GM12864 (cell line): ENCODE measurements at regions not wholly inside any gene's neighbourhood (a gene's known extent, or its start where the extent isn't known, plus 50 kb on each side); places are given as distances from the start of the nearest gene placed in this dataset.

ENCODE experiments used
- DNase-seq: peaks from one replicate; pipeline ENCODE4 v3.0.0-alpha.2; 2011; ENCODE audit warnings: low read depth
- H3K4me3 ChIP-seq: 2 replicates; pipeline ENCODE4 v1.5.1; 2011; ENCODE audit warnings: mild to moderate bottlenecking, low read depth, low read length, control low read depth
- TF ChIP-seq, protein P1 (sequence below): IDR thresholded peaks from 2 replicates; pipeline ENCODE4 v1.5.1; 2011; ENCODE audit warnings: low read depth, mild to moderate bottlenecking, moderate library complexity, low read length, control low read depth, inconsistent platforms; ENCODE audit errors: missing control alignments

DNA sequence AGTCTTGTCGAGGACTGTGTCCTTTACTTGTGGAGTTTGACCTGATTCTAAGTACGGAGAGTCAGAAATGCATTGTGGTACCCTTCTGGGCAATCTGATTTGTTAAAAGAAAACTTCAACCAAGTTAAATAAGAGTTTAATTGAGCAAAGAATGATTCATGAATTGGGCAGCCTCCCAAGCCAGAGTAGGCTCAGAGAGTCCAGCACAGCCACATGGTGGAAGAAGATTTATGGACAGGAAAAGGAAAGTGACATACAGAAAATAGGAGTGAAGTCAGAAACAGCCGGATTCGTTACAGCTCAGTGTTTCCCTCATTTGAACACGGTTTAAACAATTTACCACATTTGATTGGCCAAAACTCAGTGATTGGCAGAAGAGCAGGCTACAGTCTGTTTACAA, 329.2 kb downstream of the DHX35 start:
- H3K4me3 ChIP-seq = no peak overlapping the region
- TF ChIP-seq, protein P1, sequence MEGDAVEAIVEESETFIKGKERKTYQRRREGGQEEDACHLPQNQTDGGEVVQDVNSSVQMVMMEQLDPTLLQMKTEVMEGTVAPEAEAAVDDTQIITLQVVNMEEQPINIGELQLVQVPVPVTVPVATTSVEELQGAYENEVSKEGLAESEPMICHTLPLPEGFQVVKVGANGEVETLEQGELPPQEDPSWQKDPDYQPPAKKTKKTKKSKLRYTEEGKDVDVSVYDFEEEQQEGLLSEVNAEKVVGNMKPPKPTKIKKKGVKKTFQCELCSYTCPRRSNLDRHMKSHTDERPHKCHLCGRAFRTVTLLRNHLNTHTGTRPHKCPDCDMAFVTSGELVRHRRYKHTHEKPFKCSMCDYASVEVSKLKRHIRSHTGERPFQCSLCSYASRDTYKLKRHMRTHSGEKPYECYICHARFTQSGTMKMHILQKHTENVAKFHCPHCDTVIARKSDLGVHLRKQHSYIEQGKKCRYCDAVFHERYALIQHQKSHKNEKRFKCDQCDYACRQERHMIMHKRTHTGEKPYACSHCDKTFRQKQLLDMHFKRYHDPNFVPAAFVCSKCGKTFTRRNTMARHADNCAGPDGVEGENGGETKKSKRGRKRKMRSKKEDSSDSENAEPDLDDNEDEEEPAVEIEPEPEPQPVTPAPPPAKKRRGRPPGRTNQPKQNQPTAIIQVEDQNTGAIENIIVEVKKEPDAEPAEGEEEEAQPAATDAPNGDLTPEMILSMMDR = no peak
- DNase-seq = no peak

DNA sequence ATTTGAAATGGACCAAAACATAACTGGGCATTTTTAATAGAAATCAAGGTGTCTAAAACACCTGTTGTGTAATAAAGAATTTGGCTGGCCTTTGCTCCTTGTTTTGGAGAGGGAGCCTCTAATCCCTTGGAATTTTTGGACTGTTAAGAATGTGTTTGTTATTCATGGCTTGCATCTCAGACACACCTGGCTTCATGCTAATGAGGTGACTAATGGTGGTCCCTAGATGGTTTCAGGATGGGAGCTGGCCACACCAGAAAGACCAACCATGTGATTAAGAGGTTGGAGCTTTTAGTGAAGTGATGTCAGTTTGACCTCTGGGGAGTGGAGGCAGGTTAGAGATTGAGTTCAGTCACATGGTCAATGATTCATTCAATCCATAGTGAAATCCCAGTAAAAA, 328.4 kb downstream of the DHX35 start:
- TF ChIP-seq, protein P1 = no peak
- no peak overlapping the region for H3K4me3 ChIP-seq
- no peak for DNase-seq

DNA sequence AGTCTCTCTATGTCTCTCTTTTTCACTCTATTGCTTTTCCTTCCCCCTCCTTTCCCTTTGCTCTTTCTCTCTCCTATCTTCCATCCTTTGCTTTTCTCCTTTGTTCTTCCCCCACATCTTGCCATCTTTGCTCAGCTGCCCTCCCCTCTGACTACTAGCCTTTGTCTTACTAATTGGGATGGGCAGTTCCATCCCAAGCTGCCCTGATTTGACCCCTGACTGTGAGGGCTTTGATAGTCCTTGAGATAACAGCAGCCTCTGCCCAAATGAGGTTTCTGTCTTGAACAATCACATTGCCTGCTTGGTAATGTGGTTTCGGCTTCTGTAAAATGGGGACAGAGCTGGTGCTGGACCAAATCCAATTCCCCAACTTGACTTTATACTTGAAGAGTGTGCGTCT, 327.7 kb downstream of the DHX35 start:
- H3K4me3 ChIP-seq = no peak overlapping the region
- TF ChIP-seq, protein P1 = no peak
- DNase-seq = no peak

DNA sequence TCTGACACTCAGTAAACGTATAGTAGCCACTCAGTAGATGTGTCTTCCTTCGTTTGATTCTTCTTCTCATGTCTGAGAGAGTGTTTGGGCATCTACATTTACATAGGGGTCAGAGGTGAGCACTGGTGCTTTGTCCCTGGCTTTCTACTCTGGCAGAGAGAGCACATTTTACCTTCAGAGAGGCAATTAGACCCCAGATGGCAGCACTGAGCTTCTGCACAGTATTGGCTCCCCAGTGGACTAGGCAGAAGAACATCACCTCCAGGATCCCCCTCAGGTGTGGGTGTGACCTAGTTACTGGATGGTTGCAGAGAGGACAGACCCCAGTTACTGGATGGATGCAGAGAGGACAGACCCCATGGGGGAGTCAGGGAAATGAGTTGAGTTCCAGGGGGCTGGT, 327.2 kb downstream of the DHX35 start:
- no peak for DNase-seq
- H3K4me3 ChIP-seq = no peak overlapping the region
- TF ChIP-seq, protein P1 = peak; percentile 61

DNA sequence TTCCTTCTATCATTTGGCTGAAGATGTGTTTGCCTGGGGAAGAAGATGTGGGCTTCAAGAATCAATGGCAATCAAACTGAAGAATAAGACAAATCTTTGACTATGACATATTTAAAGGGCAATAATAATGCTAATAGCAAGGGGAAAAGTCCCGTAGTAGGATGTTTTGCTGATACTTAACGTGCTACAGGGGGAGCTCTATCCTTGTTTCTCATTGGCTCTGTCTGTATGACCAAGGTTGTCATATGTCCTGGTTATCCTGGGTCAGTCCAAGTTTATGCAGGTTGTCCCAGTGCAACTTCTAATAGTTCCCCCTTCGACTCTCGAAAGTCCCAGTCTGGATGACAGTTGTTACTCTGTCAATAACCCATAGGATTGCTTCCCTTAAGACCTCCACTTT, 321.3 kb downstream of the DHX35 start:
- H3K4me3 ChIP-seq = no peak overlapping the region
- DNase-seq = no peak
- TF ChIP-seq, protein P1 = no peak

DNA sequence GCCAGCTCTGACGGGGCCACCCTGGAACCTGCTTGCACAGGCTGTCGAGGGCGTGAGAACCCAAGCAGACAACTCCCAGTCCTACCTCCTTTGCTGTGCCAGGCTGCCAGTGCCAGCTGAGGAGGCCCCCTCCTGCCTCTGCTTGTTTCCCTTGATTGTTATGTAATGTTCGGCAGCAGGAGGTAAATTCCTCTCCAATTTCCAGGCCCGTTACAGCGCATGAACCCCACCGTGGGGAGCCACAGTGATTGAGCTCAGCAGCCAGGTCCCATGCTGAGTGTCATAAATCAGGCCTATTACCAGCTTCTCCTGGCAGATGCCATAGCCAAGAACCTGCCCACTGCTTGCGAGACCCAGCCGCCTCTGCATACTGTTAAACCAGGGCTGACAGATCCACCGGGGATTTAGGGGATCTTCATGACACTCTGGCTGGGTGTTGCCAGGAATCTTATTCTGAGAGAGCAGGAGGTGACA, 320.5 kb downstream of the DHX35 start:
- TF ChIP-seq, protein P1 = no peak
- DNase-seq = no peak
- H3K4me3 ChIP-seq = no peak overlapping the region

DNA sequence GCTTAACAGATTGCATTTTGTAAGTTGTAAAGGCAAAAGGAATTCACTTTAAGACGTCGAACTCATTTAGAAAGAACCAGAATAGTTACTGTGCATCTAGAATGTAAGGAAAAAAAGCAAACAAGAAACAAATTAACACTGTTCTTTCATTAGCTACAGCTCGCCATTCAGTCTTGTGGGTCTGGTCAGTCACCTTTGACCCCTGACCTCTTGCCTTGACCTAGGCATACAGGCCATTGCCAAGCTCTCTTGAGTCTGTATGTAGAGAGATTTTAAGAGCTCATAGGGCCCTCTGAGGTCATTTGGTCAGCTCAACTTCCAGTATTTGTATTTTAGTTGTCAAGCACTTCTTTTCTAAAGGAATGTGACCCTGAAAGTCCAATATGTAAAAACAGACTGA, 318.7 kb downstream of the DHX35 start:
- no peak overlapping the region for H3K4me3 ChIP-seq
- DNase-seq = no peak
- TF ChIP-seq, protein P1 = no peak
